IMR-90 (cell line): ENCODE measurements at regions not wholly inside any gene's neighbourhood (a gene's known extent, or its start where the extent isn't known, plus 50 kb on each side); places are given as distances from the start of the nearest gene placed in this dataset.

Experiments
- ATAC-seq: fragments of 200-7000 bp; cut with Tn5 transposase; 2 replicates; pipeline ENCODE4 v1.9.1; 2020; ENCODE audit warnings: low read depth, mild to moderate bottlenecking, moderate library complexity
- BruUV-seq: library from RNA; stranded (reverse); fragments of 400-500 nt; replicated peaks from 2 replicates; lab custom pipeline; 2021; lab: Mats Ljungman, UMichigan
- CTCF ChIA-PET: fragments of 300-600 bp; formaldehyde crosslinking; extraction: SDS; loops from one replicate; lab custom pipeline; 2021; ENCODE audit warnings: antibody characterized with exemption; lab: Yijun Ruan, JAX
- POLR2A ChIA-PET: fragments of 300-600 bp; sonication (Branson Sonifier 250); formaldehyde crosslinking; loops from one replicate; lab custom pipeline; 2022; ENCODE audit warnings: antibody characterized with exemption; ENCODE audit not compliant: unreplicated experiment; lab: Charles Lee
- DNase-seq: peaks from one replicate; pipeline ENCODE4 v3.0.0; 2013
- H2AFZ ChIP-seq: replicated peaks from 2 replicates; pipeline ENCODE3; 2013; ENCODE audit warnings: low read length, mild to moderate bottlenecking; ENCODE audit not compliant: poor library complexity
- H2AK5ac ChIP-seq: 2 replicates; pipeline ENCODE4 v1.6.1; 2013; ENCODE audit warnings: low read depth, low read length, inconsistent platforms
- H2AK9ac ChIP-seq: replicated peaks from 2 replicates; pipeline ENCODE3; 2013; ENCODE audit warnings: mild to moderate bottlenecking, low read depth, low read length, moderate library complexity; ENCODE audit not compliant: poor library complexity
- H2BK120ac ChIP-seq: 2 replicates; pipeline ENCODE4 v1.6.1; 2013; ENCODE audit warnings: low read depth, low read length, inconsistent platforms
- H2BK15ac ChIP-seq: 3 replicates; pipeline ENCODE4 v1.6.1; 2013; ENCODE audit warnings: low read depth, low read length, inconsistent platforms
- H2BK20ac ChIP-seq: 2 replicates; pipeline ENCODE4 v1.6.1; 2013; ENCODE audit warnings: low read depth, mild to moderate bottlenecking, inconsistent platforms, low read length, moderate library complexity
- H2BK5ac ChIP-seq: 2 replicates; pipeline ENCODE4 v1.6.1; 2013; ENCODE audit warnings: mild to moderate bottlenecking, low read depth, low read length, inconsistent platforms; ENCODE audit not compliant: poor library complexity, severe bottlenecking
- H3K14ac ChIP-seq: replicated peaks from 2 replicates; pipeline ENCODE4 v1.6.1; 2013; ENCODE audit warnings: low read depth, low read length, inconsistent platforms
- H3K18ac ChIP-seq: 2 replicates; pipeline ENCODE4 v1.6.1; 2013; ENCODE audit warnings: low read depth, low read length, control low read depth
- H3K23ac ChIP-seq: 2 replicates; pipeline ENCODE4 v1.6.1; 2013; ENCODE audit warnings: low read depth, low read length, inconsistent platforms
- H3K27ac ChIP-seq: 2 replicates; pipeline ENCODE4 v1.5.1; 2013; ENCODE audit warnings: mild to moderate bottlenecking, control low read depth, low read length; ENCODE audit not compliant: insufficient read depth
- H3K27me3 ChIP-seq: 2 replicates; pipeline ENCODE4 v1.6.1; 2013; ENCODE audit warnings: low read length; ENCODE audit not compliant: control insufficient read depth, insufficient read depth
- H3K36me3 ChIP-seq: 2 replicates; pipeline ENCODE4 v1.6.1; 2013; ENCODE audit warnings: low read length, mixed read lengths; ENCODE audit not compliant: control insufficient read depth, insufficient read depth
- H3K4ac ChIP-seq: 2 replicates; pipeline ENCODE4 v1.6.1; 2013; ENCODE audit warnings: low read depth, low read length, inconsistent platforms
- H3K4me1 ChIP-seq: 2 replicates; pipeline ENCODE4 v1.6.1; 2013; ENCODE audit warnings: low read length, mixed read lengths; ENCODE audit not compliant: control insufficient read depth, insufficient read depth
- H3K4me2 ChIP-seq: 2 replicates; pipeline ENCODE4 v1.6.1; 2013; ENCODE audit warnings: low read depth, mild to moderate bottlenecking, control low read depth, low read length, moderate library complexity
- H3K4me3 ChIP-seq: 2 replicates; pipeline ENCODE4 v1.5.1; 2013; ENCODE audit warnings: low read depth, mild to moderate bottlenecking, control low read depth, low read length, moderate library complexity; ENCODE audit not compliant: insufficient read depth
- H3K56ac ChIP-seq: 2 replicates; pipeline ENCODE4 v1.6.1; 2013; ENCODE audit warnings: low read length, inconsistent platforms; ENCODE audit not compliant: insufficient read depth; ENCODE audit errors: extremely low read depth
- H3K79me1 ChIP-seq, 2 experiments: 2 replicates each; pipeline ENCODE4 v1.6.1; 2013; ENCODE audit warnings: low read length in 2 of 2, inconsistent platforms in 1 of 2, low read depth in 1 of 2
- H3K9ac ChIP-seq: 2 replicates; pipeline ENCODE4 v1.6.1; 2013; ENCODE audit warnings: low read depth, low read length, control low read depth
- H3K9me1 ChIP-seq: 2 replicates; pipeline ENCODE4 v1.6.1; 2013; ENCODE audit warnings: low read length, inconsistent platforms; ENCODE audit not compliant: insufficient read depth
- H3K9me3 ChIP-seq: 2 replicates; pipeline ENCODE4 v1.6.1; 2013; ENCODE audit warnings: low read length; ENCODE audit not compliant: control insufficient read depth, insufficient read depth
- H4K20me1 ChIP-seq: 2 replicates; pipeline ENCODE4 v1.6.1; 2013; ENCODE audit warnings: low read length, inconsistent platforms; ENCODE audit not compliant: insufficient read depth
- H4K5ac ChIP-seq: 2 replicates; pipeline ENCODE4 v1.6.1; 2013; ENCODE audit warnings: mild to moderate bottlenecking, low read depth, low read length, control low read depth
- H4K8ac ChIP-seq, 2 experiments: 2 replicates each; pipeline ENCODE4 v1.6.1; 2013; ENCODE audit warnings: low read depth in 2 of 2, low read length in 2 of 2, control low read depth in 1 of 2, inconsistent platforms in 1 of 2
- H4K91ac ChIP-seq: 2 replicates; pipeline ENCODE4 v1.6.1; 2013; ENCODE audit warnings: low read depth, low read length, inconsistent platforms; ENCODE audit not compliant: insufficient read depth
- CHD1 ChIP-seq: IDR thresholded peaks from 2 replicates; pipeline ENCODE4 v1.6.1; 2012; ENCODE audit warnings: low read depth, low read length, improper control_type of control experiment
- CTCF ChIP-seq: conservative IDR thresholded peaks from 2 replicates; pipeline ENCODE4 v1.5.1; 2012; ENCODE audit warnings: mild to moderate bottlenecking, low read depth, low read length, improper control_type of control experiment
- MAFK ChIP-seq: IDR thresholded peaks from 2 replicates; pipeline ENCODE4 v1.6.1; 2012; ENCODE audit warnings: low read depth, low read length, improper control_type of control experiment
- MAZ ChIP-seq: IDR thresholded peaks from 2 replicates; pipeline ENCODE4 v1.6.1; 2012; ENCODE audit warnings: low read depth, mild to moderate bottlenecking, low read length, improper control_type of control experiment, moderate library complexity, borderline replicate concordance
- MXI1 ChIP-seq: IDR thresholded peaks from 2 replicates; pipeline ENCODE4 v1.6.1; 2012; ENCODE audit warnings: low read depth, mild to moderate bottlenecking, low read length, moderate library complexity, borderline replicate concordance
- NFE2L2 ChIP-seq: fragments of 150-350 bp; IDR thresholded peaks from 2 replicates; pipeline ENCODE4 v1.6.1; 2016; ENCODE audit warnings: low read depth, mild to moderate bottlenecking, low read length
- POLR2A ChIP-seq: IDR thresholded peaks from 2 replicates; pipeline ENCODE4 v1.6.1; 2012; ENCODE audit warnings: mild to moderate bottlenecking, low read depth, low read length
- RCOR1 ChIP-seq: IDR thresholded peaks from 2 replicates; pipeline ENCODE4 v1.6.1; 2012; ENCODE audit warnings: mild to moderate bottlenecking, low read length, improper control_type of control experiment; ENCODE audit not compliant: insufficient replicate concordance
- RFX5 ChIP-seq: IDR thresholded peaks from 2 replicates; pipeline ENCODE4 v1.8.0; 2012; ENCODE audit warnings: low read depth, mild to moderate bottlenecking, low read length, moderate library complexity
- SMC3 ChIP-seq: fragments of 150-350 bp; IDR thresholded peaks from 2 replicates; pipeline ENCODE4 v1.6.1; 2016; ENCODE audit warnings: low read depth, mild to moderate bottlenecking, antibody characterized with exemption, low read length, moderate library complexity
- WGBS, 2 experiments: methylation state at CpG; one replicate each; pipeline versions ENCODE4 v1.1.5 to v1.1.7; 2013; ENCODE audit warnings: missing lambda C conversion rate in 2 of 2; ENCODE audit not compliant: insufficient read length in 1 of 2; ENCODE audit errors: extremely low coverage in 2 of 2; 5-methylcytosine and 5-hydroxymethylcytosine counted together
- dilution Hi-C: fragments of 300-500 bp; cut with HindIII; formaldehyde crosslinking; loops from one replicate; pipeline ENCODE4 v1.14.3; 2018; ENCODE audit warnings: low sequenced_read_pairs; ENCODE audit not compliant: unreplicated experiment
- in situ Hi-C: fragments of 300-500 bp; cut with MboI; formaldehyde crosslinking; loops from 3 replicates; pipeline ENCODE4 v1.14.3; 2019; ENCODE audit warnings: low sequenced_read_pairs, inconsistent platforms, mixed read lengths
- intact Hi-C: fragments of 100-400 bp; cut with micrococcal nuclease; formaldehyde crosslinking; loops from 2 replicates; pipeline ENCODE4 v1.10.0; 2022
- TF ChIP-seq, protein P1 (sequence below): fragments of 150-350 bp; IDR thresholded peaks from 2 replicates; pipeline ENCODE4 v1.6.1; 2016; ENCODE audit warnings: low read depth, mild to moderate bottlenecking, low read length, moderate library complexity, borderline replicate concordance
- TF ChIP-seq, protein P2 (sequence below): fragments of 150-350 bp; IDR thresholded peaks from 2 replicates; pipeline ENCODE4 v1.6.1; 2017; ENCODE audit warnings: mild to moderate bottlenecking, antibody characterized with exemption, low read length, low read depth

- no peak overlapping the region for H3K18ac ChIP-seq
- in situ Hi-C loops (no loop called here), dilution Hi-C loops (no loop called here), intact Hi-C loops (no loop called here)
- ChIA-PET POLR2A (no interaction called here), CTCF (no interaction called here)
- H4K91ac ChIP-seq: no peak overlapping the region
- no peaks in the 10 kb centered on the region for H3K4me1 ChIP-seq
- ATAC-seq: no peak
- no peaks in the 10 kb centered on the region for H3K36me3 ChIP-seq
- no peaks in the 10 kb centered on the region for H4K20me1 ChIP-seq
- no TSS peak for BruUV-seq
- 19% methylated on average over 2 of the region's 2 CpGs; no CpG with 5 or more reads in 1 of the 2 experiments for WGBS, 2 experiments
- H3K9me1 ChIP-seq: no peaks in the 10 kb centered on the region
- no peaks in the 10 kb centered on the region for H3K9me3 ChIP-seq
- no peaks in the 10 kb centered on the region for H3K27me3 ChIP-seq
- no peak overlapping the region for H2BK120ac ChIP-seq
- DNase-seq: no peak
- no peak overlapping the region for H2BK5ac ChIP-seq
- no peak overlapping the region for H2AFZ ChIP-seq
- no peak overlapping the region for H4K8ac ChIP-seq
- H3K14ac ChIP-seq: no peak overlapping the region
- H3K79me1 ChIP-seq: no peaks in the 10 kb centered on the region
- no peak overlapping the region for H2BK15ac ChIP-seq
- no peak overlapping the region for H2AK5ac ChIP-seq
- H3K4ac ChIP-seq: no peak overlapping the region
- H3K23ac ChIP-seq: no peak overlapping the region
- no peak overlapping the region for H2BK20ac ChIP-seq
- no peak overlapping the region for H4K5ac ChIP-seq
- H3K56ac ChIP-seq: no peak overlapping the region
- no peak overlapping the region for H3K4me3 ChIP-seq
- TF ChIP-seq NFE2L2 (no peak), MAFK (no peak), CHD1 (no peak), CTCF (no peak), SMC3 (no peak), POLR2A (no peak), MAZ (no peak), RCOR1 (no peak), RFX5 (no peak), MXI1 (no peak)
- TF ChIP-seq, protein P1, sequence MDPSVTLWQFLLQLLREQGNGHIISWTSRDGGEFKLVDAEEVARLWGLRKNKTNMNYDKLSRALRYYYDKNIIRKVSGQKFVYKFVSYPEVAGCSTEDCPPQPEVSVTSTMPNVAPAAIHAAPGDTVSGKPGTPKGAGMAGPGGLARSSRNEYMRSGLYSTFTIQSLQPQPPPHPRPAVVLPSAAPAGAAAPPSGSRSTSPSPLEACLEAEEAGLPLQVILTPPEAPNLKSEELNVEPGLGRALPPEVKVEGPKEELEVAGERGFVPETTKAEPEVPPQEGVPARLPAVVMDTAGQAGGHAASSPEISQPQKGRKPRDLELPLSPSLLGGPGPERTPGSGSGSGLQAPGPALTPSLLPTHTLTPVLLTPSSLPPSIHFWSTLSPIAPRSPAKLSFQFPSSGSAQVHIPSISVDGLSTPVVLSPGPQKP: no peak
- TF ChIP-seq, protein P2, sequence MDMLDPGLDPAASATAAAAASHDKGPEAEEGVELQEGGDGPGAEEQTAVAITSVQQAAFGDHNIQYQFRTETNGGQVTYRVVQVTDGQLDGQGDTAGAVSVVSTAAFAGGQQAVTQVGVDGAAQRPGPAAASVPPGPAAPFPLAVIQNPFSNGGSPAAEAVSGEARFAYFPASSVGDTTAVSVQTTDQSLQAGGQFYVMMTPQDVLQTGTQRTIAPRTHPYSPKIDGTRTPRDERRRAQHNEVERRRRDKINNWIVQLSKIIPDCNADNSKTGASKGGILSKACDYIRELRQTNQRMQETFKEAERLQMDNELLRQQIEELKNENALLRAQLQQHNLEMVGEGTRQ: no peak
- no peak overlapping the region for H3K4me2 ChIP-seq
- H3K9ac ChIP-seq: no peak overlapping the region
- no peak overlapping the region for H3K27ac ChIP-seq
- no peak overlapping the region for H2AK9ac ChIP-seq
Observed at GRCh38 chr6:102398788-102399390, 1005.4 kb downstream of the GRIK2 start.
